Mucosa of stomach (tissue), 1 donor: ENCODE measurements at regions not wholly inside any gene's neighbourhood (a gene's known extent, or its start where the extent isn't known, plus 50 kb on each side); places are given as distances from the start of the nearest gene placed in this dataset.
"Not testable (repeated sequence)": the region's sequence is repeated elsewhere in the genome, so short reads cannot be mapped to it uniquely, and the experiment has no call there.

Experiments
- H3K27me3 ChIP-seq: one replicate; pipeline ENCODE4 v1.7.0; 2013; ENCODE audit warnings: mild to moderate bottlenecking, low read length; ENCODE audit not compliant: control insufficient read depth, insufficient read depth
- H3K36me3 ChIP-seq: one replicate; pipeline ENCODE4 v1.7.0; 2013; ENCODE audit warnings: low read length; ENCODE audit not compliant: control insufficient read depth, insufficient read depth
- H3K4me1 ChIP-seq: one replicate; pipeline ENCODE4 v1.7.0; 2013; ENCODE audit warnings: mild to moderate bottlenecking, low read length; ENCODE audit not compliant: control insufficient read depth, insufficient read depth
- H3K4me3 ChIP-seq: one replicate; pipeline ENCODE4 v1.7.0; 2013; ENCODE audit warnings: low read length
- H3K9ac ChIP-seq: one replicate; pipeline ENCODE4 v1.7.0; 2013; ENCODE audit warnings: mild to moderate bottlenecking, low read length, moderate library complexity
- H3K9me3 ChIP-seq: one replicate; pipeline ENCODE4 v1.7.0; 2013; ENCODE audit warnings: mild to moderate bottlenecking, low read length, moderate library complexity; ENCODE audit not compliant: control insufficient read depth
- donor health status: Pancreatic carcinoma.

GRCh38 chr12:62016021-62016420, 244.2 kb upstream of the USP15 start:
- Histone ChIP-seq H3K4me1 (no peaks in the 10 kb centered on the region), H3K4me3 (no peak overlapping the region), H3K9me3 (no peaks in the 10 kb centered on the region), H3K9ac (no peak overlapping the region), H3K27me3 (no peaks in the 10 kb centered on the region), H3K36me3 (no peaks in the 10 kb centered on the region)

GRCh38 chr12:62021808-62022207, 238.4 kb upstream of the USP15 start:
- Histone ChIP-seq H3K36me3 (no peaks in the 10 kb centered on the region), H3K4me1 (no peaks in the 10 kb centered on the region), H3K9me3 (no peaks in the 10 kb centered on the region), H3K4me3 (no peak overlapping the region), H3K9ac (no peak overlapping the region), H3K27me3 (no peaks in the 10 kb centered on the region)

- Histone ChIP-seq H3K36me3 (no peaks in the 10 kb centered on the region), H3K4me3 (no peak overlapping the region), H3K9ac (no peak overlapping the region), H3K4me1 (no peaks in the 10 kb centered on the region), H3K27me3 (no peaks in the 10 kb centered on the region), H3K9me3 (no peaks in the 10 kb centered on the region)
Observed at GRCh38 chr12:62028536-62028935, 231.7 kb upstream of the USP15 start.

- no peaks in the 10 kb centered on the region for H3K36me3 ChIP-seq
- no peak overlapping the region for H3K4me3 ChIP-seq
- H3K9ac ChIP-seq: no peak overlapping the region
- H3K4me1 ChIP-seq: no peaks in the 10 kb centered on the region
- H3K9me3 ChIP-seq: no peaks in the 10 kb centered on the region
- no peaks in the 10 kb centered on the region for H3K27me3 ChIP-seq
Observed at GRCh38 chr12:62032870-62033269, 227.3 kb upstream of the USP15 start.

- Histone ChIP-seq H3K27me3 (no peaks in the 10 kb centered on the region), H3K4me1 (no peaks in the 10 kb centered on the region), H3K36me3 (no peaks in the 10 kb centered on the region), H3K9me3 (no peaks in the 10 kb centered on the region), H3K4me3 (no peak overlapping the region), H3K9ac (no peak overlapping the region)
Observed at GRCh38 chr12:62044450-62045135, 215.6 kb upstream of the USP15 start.

GRCh38 chr12:62045211-62045610, 215.0 kb upstream of the USP15 start:
- Histone ChIP-seq H3K27me3 (no peaks in the 10 kb centered on the region), H3K36me3 (no peaks in the 10 kb centered on the region), H3K9ac (no peak overlapping the region), H3K4me1 (no peaks in the 10 kb centered on the region), H3K4me3 (no peak overlapping the region), H3K9me3 (no peaks in the 10 kb centered on the region)

GRCh38 chr12:62050785-62051184, 209.4 kb upstream of the USP15 start:
- Histone ChIP-seq H3K4me1 (no peaks in the 10 kb centered on the region), H3K27me3 (no peaks in the 10 kb centered on the region), H3K4me3 (no peak overlapping the region), H3K9ac (no peak overlapping the region), H3K9me3 (no peaks in the 10 kb centered on the region), H3K36me3 (no peaks in the 10 kb centered on the region)

GRCh38 chr12:62069976-62070375, 190.2 kb upstream of the USP15 start:
- Histone ChIP-seq H3K9ac (no peak overlapping the region), H3K27me3 (peaks cover 4% of the 10 kb centered on the region), H3K4me1 (peaks cover 5% of the 10 kb centered on the region), H3K36me3 (no peaks in the 10 kb centered on the region), H3K9me3 (no peaks in the 10 kb centered on the region), H3K4me3 (no peak overlapping the region)

GRCh38 chr12:62073236-62073635, 187.0 kb upstream of the USP15 start:
- H3K9me3 ChIP-seq, H3K4me3 ChIP-seq, H3K9ac ChIP-seq, H3K27me3 ChIP-seq, H3K36me3 ChIP-seq: not testable (repeated sequence)
- H3K4me1 ChIP-seq: peaks cover 19% of the 10 kb centered on the region

- Histone ChIP-seq H3K4me3 (no peak overlapping the region), H3K9ac (no peak overlapping the region), H3K36me3 (no peaks in the 10 kb centered on the region), H3K9me3 (no peaks in the 10 kb centered on the region), H3K4me1 (peaks cover 19% of the 10 kb centered on the region), H3K27me3 (no peaks in the 10 kb centered on the region)
Observed at GRCh38 chr12:62075870-62076269, 184.3 kb upstream of the USP15 start.

GRCh38 chr12:62078020-62078419, 182.2 kb upstream of the USP15 start:
- no peak overlapping the region for H3K9ac ChIP-seq
- H3K27me3 ChIP-seq: no peaks in the 10 kb centered on the region
- H3K36me3 ChIP-seq: no peaks in the 10 kb centered on the region
- H3K9me3 ChIP-seq: no peaks in the 10 kb centered on the region
- H3K4me3 ChIP-seq: no peak overlapping the region
- peaks cover 14% of the 10 kb centered on the region for H3K4me1 ChIP-seq

GRCh38 chr12:62082448-62082847, 177.8 kb upstream of the USP15 start:
- H3K9me3 ChIP-seq: no peaks in the 10 kb centered on the region
- H3K9ac ChIP-seq: no peak overlapping the region
- H3K36me3 ChIP-seq: no peaks in the 10 kb centered on the region
- H3K4me3 ChIP-seq: no peak overlapping the region
- no peaks in the 10 kb centered on the region for H3K27me3 ChIP-seq
- no peaks in the 10 kb centered on the region for H3K4me1 ChIP-seq

GRCh38 chr12:62098132-62098531, 162.1 kb upstream of the USP15 start:
- H3K9me3 ChIP-seq: no peaks in the 10 kb centered on the region
- no peaks in the 10 kb centered on the region for H3K27me3 ChIP-seq
- H3K4me3 ChIP-seq: no peak overlapping the region
- H3K36me3 ChIP-seq: no peaks in the 10 kb centered on the region
- H3K4me1 ChIP-seq: no peaks in the 10 kb centered on the region
- no peak overlapping the region for H3K9ac ChIP-seq
